ENCODE measurements at regions not wholly inside any gene's neighbourhood (a gene's known extent, or its start where the extent isn't known, plus 50 kb on each side); places are given as distances from the start of the nearest gene placed in this dataset.

DNA sequence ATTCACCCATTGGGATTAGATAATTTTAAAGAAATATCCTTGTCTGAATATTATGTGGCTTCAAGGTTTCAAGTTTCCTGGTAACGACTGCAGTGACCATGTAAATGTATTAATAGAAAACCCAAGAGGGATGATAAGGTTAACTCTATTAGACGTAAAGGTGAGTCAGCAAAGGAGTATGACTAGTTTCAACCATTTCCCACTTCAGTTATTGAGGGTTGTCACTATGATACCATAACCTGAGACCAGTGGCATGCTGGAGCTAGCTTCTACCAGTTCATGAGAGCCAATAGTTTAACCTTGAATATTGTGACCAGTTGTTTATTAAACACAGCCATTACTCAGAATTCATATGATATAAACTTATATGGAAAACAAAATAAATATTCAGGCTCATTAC, 270.1 kb downstream of the TMA16 start:
- no peak for DNase-seq (ENCODE audit: low spot score)

DNA sequence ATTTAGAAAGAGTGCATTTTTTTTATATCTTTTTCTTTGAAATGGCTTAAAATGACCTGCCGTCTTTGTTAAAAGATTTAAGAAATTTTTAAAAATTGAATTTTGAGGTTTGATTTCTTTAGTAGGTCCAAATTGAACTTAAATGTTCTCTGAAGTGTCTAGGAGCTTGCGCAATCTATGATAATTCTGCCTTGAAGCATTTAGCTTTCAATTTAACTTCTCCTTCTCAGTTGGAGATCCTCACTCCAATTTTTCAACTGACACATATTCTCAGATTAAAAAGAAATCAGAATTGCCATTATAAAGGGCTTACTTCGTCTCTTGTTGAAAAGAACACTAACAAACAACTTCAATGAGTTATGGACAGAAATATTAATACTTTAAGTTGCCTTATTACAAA, 273.5 kb downstream of the TMA16 start:
- no peak for DNase-seq (ENCODE audit: low spot score)

- no peak for DNase-seq (ENCODE audit: low spot score)
Measured at GRCh38 chr4:163772238-163772637, 277.7 kb downstream of the TMA16 start.

DNA sequence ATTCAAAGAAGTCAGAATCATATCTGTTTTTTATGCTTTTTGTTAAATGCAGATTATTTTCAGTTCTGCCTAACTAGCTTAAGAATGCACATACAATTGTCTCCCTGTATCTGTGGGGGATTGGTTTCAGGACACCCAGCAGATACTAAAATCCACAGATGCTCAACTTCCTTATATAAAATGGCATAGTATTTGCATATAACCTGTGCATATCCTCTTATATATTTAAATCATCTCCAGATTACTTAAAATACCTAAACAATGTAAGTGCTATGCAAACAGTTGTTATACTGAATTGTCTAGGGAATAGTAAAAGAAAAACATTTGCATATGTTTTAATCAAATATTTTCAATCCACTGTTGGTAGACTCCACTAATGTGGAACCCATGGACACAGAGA, 279.4 kb downstream of the TMA16 start:
- no peak for DNase-seq (ENCODE audit: low spot score)

DNA sequence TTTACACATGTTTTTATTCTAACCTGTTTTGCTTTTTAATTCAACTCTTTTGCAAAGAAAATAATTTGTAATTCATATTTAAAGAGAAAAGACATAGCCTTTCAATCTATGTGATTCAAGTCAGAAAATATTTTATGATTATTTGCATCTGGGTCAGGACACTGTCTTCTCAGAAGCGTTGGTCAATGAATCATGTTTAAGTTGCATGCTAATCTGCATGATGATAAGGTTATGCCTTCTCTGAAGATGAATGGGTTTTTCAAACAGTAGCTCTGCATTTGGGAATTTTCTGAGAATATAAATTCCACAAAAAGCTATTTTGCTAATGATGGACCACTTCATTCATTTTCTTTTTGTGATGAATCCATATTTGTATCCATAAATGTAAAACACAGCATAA, 282.5 kb downstream of the TMA16 start:
- no peak for DNase-seq (ENCODE audit: low spot score)

- no peak for DNase-seq (ENCODE audit: low spot score)
Measured at GRCh38 chr4:163781726-163782125, 287.2 kb downstream of the TMA16 start.

GRCh38 chr4:163790231-163790630, 295.7 kb downstream of the TMA16 start:
- no peak for DNase-seq (ENCODE audit: low spot score)

DNA sequence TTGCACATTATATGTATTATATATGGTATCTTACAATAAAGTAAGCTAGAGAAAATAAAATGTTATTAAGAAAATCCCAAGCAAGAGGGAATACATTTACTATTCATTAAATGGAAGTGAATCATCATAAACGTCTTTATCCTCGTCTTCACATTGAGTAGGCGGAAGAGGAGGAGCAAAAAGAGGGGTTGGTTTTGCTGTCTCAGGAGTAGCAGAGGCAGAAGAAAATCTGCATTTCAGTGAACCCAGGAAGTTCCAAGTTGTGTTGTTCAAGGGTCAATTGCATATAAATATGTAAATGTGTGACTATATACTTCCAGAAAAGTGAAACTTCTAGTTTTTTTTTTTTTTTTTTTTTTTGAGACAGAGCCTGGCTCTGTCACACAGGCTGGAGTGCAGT, 301.4 kb downstream of the TMA16 start:
- no peak for DNase-seq (ENCODE audit: low spot score)

GRCh38 chr4:163804001-163804400, 309.5 kb downstream of the TMA16 start:
- no peak for DNase-seq (ENCODE audit: low spot score)

DNA sequence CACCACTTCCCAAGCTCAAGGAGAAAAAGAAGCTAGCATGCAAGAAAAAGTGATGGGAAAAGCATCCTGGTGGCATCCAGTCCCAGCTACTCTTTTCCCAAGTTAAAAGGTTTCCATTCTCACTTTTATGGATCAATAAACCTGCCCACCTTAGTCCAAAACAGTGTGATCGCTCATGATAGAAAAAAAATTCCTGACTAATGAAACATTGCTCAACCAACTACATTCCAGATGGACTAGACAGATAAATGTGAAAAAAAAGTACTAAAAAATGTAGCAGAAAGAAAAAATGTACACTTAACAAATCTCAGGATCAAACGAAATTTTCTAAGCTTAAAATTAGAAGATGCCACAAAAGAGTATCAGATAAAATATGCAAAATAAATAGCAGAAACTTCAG, 312.2 kb downstream of the TMA16 start:
- no peak for DNase-seq (ENCODE audit: low spot score)

GRCh38 chr4:163808011-163808410, 313.5 kb downstream of the TMA16 start:
- no peak for DNase-seq (ENCODE audit: low spot score)

DNA sequence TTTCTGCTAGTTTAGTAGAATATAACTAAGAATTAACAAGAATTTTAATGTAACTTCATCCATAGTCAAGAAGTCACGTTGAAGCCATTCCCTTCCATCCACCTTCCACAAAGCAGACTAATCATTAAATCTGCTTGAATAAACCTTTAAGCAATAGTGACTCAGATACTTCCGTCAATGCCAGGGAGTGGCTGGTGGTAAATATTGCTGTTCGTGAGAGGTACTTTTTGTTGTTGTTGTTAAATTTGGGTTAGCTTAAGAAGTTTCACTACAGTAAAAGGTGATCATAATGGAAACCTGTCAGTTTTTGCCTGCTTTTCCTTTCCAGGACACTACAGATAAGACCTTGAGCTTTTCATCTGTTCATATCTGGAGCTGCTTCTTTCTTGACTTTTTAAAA, 316.3 kb downstream of the TMA16 start:
- no peak for DNase-seq (ENCODE audit: low spot score)

DNA sequence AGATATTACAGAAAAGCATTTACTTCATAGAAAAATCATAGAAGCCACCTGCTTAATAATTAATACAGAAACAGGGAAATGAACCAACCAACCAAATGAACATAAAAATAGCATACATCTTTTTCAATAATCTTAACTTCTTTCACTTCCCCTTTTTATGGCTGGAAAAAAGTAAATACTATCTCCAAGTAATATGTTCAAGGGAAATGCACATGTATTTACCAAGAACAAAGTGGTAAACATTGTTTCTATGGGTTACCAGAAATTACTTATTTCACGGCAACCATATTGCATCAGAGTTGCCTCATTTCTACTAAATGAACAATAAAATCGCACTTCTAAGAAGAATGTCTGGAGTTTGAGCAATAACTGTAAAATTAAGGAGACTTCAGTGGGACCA, 321.3 kb downstream of the TMA16 start:
- DNase-seq (ENCODE audit: low spot score), result no peak

DNA sequence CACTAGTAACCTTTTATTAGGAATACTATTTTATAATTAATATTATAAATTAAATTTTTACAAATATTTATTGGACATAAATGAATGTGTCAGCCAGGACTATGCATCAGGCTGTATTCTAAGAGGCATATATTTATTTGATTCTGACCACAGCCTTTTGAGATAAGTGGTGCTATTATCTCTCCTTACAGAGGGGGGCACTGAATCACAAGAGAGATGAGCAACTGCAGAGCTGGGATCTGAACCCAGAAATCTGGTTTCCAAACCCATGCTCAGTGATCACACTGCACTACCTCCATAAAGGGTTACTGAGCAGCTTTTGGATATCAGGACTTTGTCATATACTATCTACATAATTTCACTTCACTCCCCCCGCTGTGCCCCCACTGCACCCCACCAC, 322.0 kb downstream of the TMA16 start:
- no peak for DNase-seq (ENCODE audit: low spot score)

DNA sequence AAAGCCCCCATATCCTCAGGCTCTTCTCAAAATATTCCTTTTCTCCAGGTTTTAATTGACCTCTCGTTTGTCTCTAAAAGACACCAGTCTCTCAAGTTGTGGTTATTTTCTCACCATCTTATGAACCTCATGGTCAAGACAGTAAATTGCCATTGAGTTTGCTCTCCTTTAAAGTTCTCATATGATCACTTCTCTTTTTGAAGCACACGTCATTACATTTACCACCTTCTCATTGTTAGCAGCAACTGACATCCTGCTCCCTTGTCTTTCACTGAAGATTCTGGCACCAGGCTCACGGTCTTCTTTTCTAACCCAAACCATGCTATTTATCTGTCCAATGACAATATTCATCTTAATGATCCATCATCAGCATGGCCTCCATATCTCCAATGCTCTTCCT, 324.2 kb downstream of the TMA16 start:
- no peak for DNase-seq (ENCODE audit: low spot score)

DNA sequence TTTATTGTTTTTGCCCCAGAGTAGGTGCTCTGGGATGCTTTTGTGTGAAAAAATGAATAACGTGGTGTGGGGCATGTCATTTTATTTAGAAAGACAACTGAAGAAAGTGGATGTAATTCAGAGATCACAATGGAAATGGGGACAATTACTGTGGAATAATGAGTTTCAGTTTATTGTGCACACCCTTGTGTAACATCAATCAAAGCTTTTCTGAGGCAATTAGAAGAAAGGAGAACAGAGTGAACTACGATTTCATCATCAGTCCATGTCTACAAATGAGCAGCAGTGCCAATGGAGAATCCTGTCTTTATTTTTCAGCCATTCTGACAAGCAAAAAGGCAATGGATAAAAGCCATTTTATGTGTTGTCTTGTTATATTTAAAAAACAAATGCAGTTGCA, 339.2 kb downstream of the TMA16 start:
- DNase-seq (ENCODE audit: low spot score), result no peak

GRCh38 chr4:163846008-163846407, 351.5 kb downstream of the TMA16 start:
- no peak for DNase-seq (ENCODE audit: low spot score)

- DNase-seq (ENCODE audit: low spot score), result no peak
Measured at GRCh38 chr4:163852246-163852645, 357.8 kb downstream of the TMA16 start.

DNA sequence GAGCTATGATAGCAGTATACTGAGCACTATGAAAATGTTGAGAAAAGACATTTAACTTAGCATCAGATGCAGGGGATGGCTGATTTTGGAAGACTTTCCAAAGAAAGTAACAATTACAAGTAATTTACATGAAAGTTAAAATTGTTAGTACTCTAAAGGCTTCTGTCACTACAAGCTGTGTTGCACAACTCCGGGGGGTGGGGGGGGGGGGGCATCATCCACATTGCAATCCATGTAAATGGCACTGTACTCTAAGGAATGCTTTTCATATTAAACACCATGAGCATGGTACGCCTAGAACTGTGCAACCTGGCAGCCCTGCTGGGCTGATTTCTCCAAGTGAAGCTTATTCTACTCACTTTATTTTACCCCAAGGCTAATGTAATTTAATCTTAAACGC, 363.4 kb downstream of the TMA16 start:
- DNase-seq (ENCODE audit: low spot score), result no peak

GRCh38 chr4:163858515-163858914, 364.0 kb downstream of the TMA16 start:
- no peak for DNase-seq (ENCODE audit: low spot score)

DNA sequence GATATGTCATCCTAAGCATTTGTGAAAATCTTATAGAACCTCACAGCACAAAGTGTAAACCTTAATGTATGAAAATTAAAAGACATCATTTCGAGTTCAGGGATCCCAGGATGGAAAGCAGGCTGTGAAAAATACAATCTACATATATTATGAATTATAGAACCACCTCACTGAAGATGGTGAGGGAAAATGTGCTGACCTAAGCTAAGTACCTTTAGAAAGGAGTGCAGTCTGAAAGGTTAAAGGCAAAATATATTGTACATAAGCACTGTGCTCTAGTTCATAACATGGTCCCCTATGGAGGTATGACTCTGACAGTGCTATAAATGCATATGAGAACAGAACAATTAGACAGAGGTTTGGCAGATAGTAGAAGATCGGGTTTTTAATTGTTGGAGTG, 368.6 kb downstream of the TMA16 start:
- no peak for DNase-seq (ENCODE audit: low spot score)

- DNase-seq (ENCODE audit: low spot score), result no peak
Measured at GRCh38 chr4:163865010-163865409, 370.5 kb downstream of the TMA16 start.

GRCh38 chr4:163866728-163867315, 372.3 kb downstream of the TMA16 start:
- no peak for DNase-seq (ENCODE audit: low spot score)

DNA sequence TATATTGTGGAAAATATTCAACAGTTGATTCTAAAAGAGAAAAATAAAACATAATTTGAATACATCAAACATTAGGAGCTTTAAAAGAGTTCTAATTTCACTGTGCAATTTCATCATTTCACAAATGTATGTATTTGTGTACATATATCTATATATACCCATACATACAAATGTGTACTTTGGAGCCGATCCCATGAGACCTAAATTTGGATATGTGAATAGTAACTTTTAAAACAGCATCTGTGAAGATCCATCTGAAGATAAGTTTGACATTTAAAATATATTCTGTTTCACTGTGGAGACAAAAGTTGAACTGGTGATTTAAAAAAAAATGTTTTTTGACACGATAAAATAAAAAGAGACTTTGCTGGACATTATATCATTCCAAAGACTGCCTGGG, 374.0 kb downstream of the TMA16 start:
- no peak for DNase-seq (ENCODE audit: low spot score)

DNA sequence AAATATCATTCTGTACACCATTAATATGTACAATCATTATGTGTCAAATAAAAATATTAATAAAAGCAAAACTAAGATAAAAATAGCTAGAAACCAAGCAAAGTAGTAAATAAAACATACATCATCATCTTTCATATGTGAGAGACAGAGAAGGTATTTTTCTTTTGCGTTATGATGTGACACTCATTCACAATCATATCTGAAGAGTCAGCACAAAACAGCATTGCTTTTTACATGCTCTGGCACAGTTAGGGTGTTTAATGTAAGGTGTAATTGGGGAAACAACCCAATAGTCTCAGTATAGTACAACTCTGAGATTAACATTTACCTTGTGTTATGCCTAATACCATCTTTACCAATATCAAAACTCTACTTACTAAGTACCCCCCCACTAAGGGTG, 376.6 kb downstream of the TMA16 start:
- no peak for DNase-seq (ENCODE audit: low spot score)
